GM15510 (cell line): ENCODE measurements at regions not wholly inside any gene's neighbourhood (a gene's known extent, or its start where the extent isn't known, plus 50 kb on each side); places are given as distances from the start of the nearest gene placed in this dataset.

Source experiments
- POLR2A ChIP-seq: IDR thresholded peaks from 3 replicates; pipeline ENCODE4 v1.6.1; 2011; ENCODE audit warnings: borderline replicate concordance; ENCODE audit not compliant: insufficient read length; ENCODE audit errors: extremely low read depth

DNA sequence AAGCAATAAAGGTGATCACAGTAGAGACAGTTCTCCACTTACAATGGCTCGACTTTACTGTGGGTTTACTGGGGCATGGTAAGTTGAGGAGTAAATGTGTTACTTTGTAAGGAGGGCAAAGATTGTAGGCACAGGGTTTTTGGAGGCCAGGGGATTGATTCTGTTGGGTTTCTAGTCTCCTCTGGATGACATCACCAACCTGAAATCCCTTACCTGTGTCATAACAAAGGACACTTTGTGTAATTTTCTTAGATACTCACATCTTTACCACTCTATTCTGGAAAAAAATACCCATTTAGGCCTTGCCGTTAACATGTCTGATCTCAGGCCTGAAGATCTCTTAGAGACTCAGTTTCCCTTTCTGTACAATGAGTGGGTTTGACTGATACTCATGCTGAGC lies 161.7 kb downstream of the GLI2 start:
- TF ChIP-seq POLR2A = no peak

DNA sequence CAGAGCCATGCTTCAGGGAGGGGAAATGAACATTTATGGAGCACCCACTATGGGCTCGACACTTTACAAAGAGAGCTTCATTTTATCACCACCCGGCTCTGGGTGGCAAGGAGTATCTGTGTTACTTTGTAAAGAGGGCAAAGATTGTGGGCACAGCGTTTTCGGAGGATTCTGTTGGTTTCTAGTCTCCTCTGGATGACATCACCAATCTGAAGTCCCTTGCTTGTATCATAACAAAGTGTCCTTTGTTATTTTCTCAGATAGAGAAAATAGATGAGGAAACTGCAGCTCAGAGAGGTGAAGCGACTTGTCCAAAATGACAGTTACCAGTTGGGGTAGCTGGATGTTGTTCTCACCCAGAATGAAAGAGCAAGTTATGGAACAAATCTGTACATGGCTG lies 162.8 kb downstream of the GLI2 start:
- no peak for TF ChIP-seq POLR2A

GRCh38 chr2:120898961-120899750 lies 163.5 kb downstream of the GLI2 start:
- no peak for TF ChIP-seq POLR2A

- no peak for TF ChIP-seq POLR2A
These were observed 164.1 kb downstream of the GLI2 start for GRCh38 chr2:120899771-120900170.

DNA sequence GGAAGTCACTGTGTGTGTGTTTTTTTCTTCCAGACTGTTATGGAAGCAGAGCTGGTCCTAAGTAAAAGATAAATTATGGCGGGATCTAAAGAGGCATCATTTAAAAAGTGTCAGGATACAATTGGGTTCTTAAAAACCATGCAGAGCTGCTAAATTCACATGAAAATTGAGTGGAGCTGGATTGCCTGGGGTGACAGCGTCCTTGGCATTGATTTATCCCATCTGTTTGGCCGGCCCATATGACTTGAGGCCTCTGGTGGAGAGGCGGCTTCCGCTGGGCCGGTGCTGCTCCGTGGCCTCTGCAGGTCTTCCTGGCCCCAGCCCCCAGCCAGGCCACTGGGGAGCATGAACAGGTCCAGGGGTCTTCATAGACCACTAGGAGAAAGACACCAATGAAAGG lies 165.5 kb downstream of the GLI2 start:
- TF ChIP-seq POLR2A = no peak

DNA sequence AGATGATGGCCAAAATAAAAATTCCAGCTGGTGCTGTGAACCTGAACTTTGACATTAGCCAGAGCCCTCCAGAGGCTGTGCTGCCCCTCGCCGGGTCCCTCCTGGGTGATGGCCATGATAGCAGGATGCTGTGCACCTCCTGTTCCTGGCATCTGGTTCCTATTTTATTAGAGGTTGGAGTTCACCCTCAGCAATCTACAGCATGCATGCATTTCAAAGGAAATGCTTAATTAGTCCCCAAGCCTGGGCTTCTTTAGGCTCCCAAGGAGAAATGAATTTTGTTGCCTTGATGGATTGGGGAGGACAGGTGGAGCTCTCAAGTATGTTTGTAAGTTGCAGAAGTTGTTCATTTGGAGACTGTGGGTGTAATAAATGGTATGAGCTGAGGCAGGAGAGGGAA lies 166.9 kb downstream of the GLI2 start:
- TF ChIP-seq POLR2A = no peak

GRCh38 chr2:120904379-120904778 lies 168.7 kb downstream of the GLI2 start:
- no peak for TF ChIP-seq POLR2A

- TF ChIP-seq POLR2A = no peak
These were observed 169.2 kb downstream of the GLI2 start for GRCh38 chr2:120904830-120905234.

- no peak for TF ChIP-seq POLR2A
These were observed 169.6 kb downstream of the GLI2 start for GRCh38 chr2:120905298-120905697.

- no peak for TF ChIP-seq POLR2A
These were observed 170.3 kb downstream of the GLI2 start for GRCh38 chr2:120905824-120906571.

- TF ChIP-seq POLR2A = no peak
These were observed 171.2 kb downstream of the GLI2 start for GRCh38 chr2:120906914-120907313.

DNA sequence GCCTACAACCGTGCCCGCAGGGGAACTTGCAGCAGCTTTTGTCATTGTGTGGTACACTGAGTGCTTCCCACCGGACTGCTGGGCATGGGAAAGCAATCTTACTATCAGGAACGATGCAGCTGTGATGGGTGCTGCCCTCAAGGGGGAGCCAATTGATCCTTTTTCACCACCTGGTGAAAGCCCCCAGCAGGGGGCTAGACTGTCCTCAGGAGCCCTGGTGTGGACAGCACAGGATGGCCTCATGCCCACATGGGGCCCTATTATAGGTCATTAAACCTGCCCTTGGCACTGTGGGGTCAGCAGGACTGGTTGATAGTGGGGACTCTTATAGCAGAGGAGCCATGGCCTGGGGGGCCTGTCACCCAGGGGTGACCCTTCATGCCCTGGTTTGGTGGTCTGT lies 172.2 kb downstream of the GLI2 start:
- TF ChIP-seq POLR2A = no peak

DNA sequence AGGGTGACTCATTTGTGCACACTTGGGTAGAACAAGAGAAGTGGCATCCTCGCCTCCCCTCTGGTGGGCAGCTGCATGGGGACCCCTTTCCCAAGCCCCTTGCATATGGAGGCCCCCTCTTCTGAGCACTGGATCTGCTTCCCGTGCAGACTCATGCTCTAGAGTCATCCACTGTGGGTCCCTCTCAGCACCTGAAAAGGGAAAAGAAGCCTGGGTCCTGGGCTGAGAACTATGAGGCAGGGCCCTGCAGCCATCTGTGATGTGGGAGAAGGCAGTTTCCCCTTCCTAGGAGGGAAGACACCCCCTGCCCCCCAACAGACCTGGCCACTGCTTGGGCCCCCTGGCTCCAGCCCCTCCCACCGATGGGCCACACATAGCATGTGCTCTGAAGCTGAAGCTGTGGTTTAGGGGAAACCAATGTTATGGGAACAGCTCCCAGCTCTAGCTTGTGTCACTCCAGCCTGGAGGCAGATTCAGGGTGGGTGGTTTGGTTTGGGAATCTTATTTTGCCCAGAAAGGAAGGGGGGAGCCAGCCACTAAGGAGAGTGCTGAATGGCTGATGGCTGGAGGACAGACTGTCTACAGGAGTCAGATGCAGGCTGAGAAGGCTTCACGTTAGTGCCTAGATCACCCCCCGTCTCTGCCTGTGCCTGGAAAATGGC lies 172.8 kb downstream of the GLI2 start:
- TF ChIP-seq POLR2A = no peak

DNA sequence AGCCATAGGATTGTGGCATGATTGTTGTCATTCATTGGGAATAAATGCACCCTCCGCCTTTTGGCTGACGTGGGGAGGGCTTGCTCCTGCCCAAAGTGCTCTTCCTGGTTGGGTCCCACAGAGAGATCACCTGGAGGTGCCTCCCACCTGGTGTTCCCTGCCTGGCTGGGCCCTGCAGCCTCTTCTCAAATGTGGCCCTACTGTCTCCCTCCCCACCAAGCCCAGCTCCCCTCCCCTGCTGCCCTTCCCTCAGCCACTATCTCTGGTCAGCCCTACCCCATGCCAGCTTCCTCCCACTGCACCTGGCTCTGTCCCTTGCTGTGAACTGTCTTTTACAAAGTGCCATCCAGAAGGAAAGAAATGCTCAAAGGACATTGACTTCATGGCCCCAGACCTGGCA lies 173.4 kb downstream of the GLI2 start:
- TF ChIP-seq POLR2A = no peak

DNA sequence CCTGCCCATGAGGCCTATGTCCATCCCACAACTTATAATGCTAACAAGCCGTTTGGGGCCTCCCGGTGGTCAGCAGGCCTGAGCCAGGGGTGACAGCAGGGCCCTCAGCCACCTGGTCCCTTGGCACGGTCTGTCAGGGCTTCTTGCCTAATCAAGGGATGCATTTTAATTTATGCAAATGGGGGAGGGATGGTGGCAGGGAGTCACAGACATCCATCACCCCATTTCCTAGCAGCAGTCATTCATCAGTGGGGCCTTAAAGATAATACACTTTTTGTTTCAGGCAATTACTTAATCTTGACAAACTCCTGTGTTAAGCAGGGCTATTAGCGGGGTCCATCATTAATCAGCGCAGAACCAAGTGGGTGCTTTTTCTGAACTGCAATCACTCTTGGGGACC lies 174.5 kb downstream of the GLI2 start:
- TF ChIP-seq POLR2A = no peak

GRCh38 chr2:120910956-120911951 lies 175.6 kb downstream of the GLI2 start:
- TF ChIP-seq POLR2A = no peak
